Activated CD8-positive, alpha-beta memory T cell treated with anti-CD3 and anti-CD28 coated beads for 24 hours (primary cell): ENCODE measurements at regions not wholly inside any gene's neighbourhood (a gene's known extent, or its start where the extent isn't known, plus 50 kb on each side); places are given as distances from the start of the nearest gene placed in this dataset.
"Not testable (repeated sequence)": the region's sequence is repeated elsewhere in the genome, so short reads cannot be mapped to it uniquely, and the experiment has no call there.

Experiments used
- DNase-seq: peaks from one replicate; pipeline ENCODE4 v3.0.0-alpha.2; 2020

DNA sequence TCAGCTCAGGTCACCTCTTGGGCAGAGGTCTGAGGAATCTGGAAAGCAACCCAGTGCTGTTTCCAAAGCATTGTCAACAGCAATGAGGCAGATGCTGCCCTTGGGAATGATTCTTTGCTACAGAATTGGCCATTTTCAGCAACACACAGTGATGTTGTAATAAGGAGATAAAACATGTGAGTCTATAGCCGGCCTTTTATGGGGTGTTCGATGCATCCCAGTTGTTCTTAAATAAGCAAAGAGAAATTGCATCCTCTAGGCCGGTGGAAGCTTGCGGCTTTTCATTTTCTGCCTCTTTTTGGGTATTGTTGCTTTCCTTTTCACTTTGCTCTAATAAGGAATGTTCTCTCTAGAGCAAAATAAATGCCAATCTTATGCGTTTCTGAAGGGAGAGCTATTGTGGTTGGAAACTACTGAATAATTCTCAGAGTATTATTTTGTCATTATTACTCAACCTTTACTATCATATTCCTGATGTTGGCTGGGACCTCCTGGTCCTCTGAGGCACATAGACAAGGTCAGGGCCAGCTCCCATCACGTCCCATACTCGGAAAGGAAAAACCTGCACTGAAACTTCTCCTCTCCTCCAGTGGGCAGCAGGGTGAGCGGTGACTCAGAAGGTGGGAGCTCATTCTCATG is 214.2 kb downstream of the CDH26 start:
- DNase-seq: no peak

DNA sequence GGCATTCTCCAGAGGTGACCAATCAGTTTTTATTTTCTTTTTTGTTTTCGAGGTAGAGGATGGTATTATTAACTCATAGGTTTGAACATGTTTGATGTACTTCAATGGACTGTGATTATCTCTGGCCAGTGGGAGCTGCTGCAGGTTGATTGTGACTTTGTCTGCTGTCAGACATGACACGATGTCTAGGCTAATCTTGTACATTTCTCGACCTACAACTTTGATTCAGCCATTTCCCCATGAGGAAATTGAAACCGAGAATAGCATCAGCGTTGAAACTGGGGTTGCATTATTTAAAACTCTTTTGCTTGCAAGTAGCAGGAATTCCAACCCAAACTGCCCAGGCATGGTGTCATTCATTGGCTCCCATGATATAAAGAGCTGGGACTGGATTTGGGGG is 218.9 kb downstream of the CDH26 start:
- DNase-seq: no peak

DNA sequence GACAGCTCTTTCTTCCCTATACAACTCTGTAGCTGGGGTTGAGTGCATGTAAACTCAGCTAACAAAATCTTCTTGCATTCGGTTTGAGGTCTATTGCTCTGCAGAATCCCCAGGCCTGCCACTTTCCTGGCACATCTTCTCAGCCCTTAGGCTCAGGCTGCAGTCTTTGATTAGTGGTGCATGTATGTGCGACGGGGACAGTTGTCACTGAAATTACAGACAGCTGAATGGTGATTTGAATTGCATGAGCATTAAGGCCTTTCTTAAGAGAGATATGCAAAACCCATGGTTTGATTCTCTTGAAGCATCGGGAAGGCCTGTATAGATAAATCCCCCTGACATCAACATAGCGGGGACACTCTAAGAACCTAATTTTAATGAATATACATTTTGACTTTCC is 222.8 kb downstream of the CDH26 start:
- DNase-seq: no peak

DNA sequence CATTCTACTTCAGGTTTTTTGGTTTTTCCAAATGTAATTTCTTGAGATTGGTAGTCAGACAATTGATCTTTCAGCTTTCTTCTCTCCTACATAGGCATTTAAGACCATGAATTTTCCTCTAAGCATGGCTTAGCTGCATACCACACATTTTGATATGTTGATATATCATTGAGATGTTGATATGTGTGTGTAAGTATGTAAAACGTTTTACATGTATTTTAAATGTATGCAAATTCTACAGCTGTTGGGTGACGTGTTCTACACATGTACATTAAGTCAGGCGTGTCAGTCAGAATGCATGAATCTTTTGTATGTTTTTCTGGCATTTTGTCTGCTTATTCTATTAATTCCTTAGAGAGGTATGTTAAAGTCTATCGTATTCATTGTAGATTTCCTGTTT is 228.2 kb downstream of the CDH26 start:
- DNase-seq: no peak

DNA sequence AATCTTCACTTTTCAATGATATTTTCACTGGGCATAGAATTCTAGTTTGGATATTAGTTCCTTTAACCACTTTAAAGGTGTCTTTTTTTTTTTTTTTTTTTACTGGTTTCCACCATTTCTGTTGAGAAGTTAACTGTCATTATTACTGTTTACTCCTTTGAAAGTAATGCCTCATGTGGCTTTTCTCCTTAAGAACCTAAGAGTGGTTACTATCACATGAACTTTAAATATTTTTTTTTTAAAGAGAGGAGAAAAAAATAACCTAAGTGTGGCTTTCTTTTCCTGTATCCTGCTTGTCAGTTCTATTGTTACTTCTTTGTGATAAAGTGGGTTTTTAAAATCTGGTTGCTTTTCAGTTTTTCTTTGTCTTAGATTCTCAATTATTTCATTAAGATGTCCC is 229.5 kb downstream of the CDH26 start:
- DNase-seq: no peak

DNA sequence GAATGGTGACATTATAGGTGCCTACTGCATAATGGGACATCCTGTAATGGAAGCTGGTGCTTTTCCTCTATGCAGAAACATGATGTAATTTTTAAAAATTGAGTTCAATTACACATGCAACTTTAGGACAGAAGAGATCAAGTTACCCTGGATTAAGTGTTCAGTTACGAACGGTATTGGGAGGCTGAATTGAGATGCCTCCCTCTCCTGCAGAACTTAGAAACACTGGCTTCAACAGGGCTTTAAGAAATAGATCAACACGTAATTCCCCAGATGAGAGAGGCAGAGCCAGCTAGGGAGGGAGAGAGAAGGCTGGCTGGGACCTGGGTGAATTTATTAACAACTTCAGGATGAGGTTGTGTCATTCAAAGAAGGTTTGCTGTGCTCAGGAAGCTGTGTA is 232.8 kb downstream of the CDH26 start:
- DNase-seq: no peak

DNA sequence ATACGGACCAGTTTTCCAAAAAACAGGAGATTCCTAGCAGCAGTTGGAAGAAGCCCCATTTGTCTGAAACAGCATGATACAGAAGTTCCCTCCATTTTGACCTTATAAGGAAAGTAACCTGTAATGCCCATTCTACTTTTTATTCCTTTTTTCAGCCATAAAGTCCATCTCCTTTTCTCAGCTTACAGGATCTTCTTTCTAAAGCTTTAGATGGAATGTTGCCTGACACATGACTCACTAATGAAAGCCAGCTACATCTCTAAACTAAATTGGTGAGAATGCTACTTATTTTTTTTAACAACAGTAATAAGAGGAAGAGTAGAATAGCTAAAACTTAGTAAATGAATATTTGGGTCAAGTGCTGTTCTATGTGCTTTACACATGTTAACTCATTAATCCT is 234.1 kb downstream of the CDH26 start:
- no peak for DNase-seq

DNA sequence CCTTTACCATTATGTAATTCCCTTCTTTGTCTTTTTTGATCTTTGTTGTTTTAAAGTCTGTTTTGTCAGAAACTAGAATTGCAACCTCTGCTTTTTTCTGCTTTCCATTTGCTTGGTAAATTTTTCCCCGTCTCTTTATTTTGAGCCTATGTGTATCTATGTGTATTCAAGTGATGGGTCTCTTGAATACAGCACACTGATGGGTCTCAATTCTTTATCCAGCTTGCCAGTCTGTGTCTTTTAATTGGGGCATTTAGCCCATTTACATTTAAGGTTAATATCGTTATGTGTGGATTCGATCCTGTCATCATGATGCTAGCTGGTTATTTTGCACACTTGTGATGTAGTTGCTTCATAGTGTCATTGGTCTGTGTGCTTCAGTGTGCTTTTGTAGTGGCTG is 240.9 kb downstream of the CDH26 start:
- not testable (repeated sequence) for DNase-seq

DNA sequence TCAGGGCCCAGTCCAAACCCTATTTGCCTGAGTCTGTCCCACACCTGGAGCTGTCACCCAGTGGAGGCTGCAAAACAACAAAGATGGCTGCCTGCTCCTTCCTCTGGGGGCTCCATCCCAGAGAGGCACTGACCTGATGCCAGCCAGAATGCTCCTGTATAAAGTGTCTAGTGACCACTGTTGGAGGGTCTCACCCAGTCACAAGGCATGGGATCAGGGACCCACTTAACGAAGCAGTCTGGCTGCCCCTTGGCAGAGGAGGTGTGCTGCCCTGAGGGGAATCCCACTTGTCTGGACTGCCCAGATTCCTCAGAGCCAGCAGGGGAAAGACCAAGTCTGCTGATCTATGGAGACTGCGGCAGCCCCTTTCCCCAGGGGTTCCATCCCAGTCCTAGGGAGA is 241.6 kb downstream of the CDH26 start:
- DNase-seq: no peak

DNA sequence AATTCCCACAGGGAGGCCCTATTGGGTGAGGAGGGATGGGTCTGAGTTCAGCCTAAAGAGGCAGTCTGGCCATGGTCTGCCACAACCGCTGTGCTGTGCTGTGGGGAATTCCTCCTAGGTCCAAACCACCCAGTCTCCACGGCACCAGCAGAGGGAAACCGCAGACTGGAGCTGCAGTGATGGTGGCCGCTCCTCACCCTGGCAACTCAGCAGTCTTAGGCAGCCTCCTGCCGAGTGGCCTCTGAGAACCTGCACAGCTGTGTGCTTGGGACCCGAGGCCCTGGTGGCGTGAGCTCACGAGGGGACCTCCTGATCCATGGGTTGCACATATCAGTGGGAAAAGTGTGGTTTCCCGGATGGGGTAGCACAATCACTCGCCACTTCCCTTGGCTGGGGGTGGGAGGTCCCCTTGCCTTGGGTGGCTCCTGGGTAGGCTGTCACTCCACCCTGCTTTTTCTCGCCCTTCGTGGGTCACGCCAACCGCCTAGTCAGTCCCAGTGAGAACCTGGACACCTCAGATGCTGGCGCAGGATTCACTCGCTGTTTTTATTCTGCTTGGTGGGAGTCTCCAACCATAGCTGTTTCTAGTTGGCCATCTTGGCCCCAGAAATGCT is 242.2 kb downstream of the CDH26 start:
- no peak for DNase-seq

DNA sequence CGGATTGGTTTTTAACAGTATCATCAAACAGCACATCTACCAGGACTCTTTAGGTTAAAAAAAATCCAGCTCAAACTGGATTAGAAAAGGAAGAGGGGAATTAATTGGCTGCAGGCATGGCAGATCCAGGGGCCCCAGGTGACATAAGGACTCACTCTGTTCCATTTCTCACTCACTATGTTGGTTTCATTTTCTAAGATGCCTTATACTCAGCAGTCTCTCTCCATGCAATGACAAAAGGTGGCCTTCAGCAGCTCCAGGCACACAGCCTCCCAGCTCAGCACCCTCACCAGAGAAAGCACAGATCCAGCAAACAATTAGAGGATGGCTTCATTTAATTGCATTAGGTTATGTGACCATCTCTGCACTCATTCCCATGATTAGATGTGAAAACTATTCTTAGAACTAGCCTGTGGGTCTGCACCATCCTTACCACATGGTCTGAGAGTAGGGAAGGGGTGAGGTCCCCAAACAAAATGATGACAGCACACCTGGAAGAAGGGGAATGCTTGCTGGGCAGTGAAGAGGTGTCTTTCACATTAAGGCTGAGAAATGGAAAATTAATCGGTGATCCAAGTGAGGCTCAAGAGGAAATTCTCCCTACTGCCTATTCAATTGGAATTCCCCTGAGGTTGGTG is 243.1 kb downstream of the CDH26 start:
- DNase-seq: no peak

DNA sequence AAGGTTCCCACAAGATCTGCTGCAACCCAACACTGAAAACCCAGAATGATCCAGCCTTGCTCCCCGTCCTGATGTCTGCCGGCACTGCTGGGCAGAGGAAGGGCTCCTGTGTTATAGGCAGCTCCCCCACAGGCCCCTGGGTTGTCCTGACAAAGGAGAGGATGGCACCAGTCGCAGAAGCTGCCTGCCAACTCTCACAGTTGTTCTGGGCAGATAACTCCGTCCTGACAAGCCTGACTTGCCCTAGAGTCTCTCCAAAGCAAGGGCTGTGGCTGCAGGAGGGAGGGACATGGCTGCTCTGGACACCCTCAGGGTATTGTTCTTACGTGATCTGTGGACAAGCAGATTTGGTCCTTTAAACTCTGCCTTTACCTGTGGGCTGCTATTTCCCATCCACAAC is 243.8 kb downstream of the CDH26 start:
- no peak for DNase-seq

DNA sequence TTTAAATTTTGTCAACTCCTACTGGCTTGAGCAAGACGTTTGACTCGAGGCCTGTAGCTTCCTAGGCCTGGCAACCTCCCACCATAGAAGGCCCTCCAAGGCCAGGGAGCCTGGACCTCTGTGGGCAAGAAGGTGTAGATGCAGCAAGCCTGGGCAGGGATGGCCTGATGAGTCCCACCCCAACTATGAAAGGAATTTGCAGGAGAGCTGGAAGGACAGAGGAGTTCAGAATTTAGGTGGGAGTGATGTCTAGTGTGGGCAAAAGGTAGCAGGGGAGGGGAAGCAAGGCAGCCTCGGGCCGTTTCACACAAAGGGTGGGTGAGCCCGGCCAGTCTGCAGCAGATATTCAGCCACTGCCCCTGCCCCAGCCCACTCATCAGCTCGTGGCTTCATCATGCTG is 245.2 kb downstream of the CDH26 start:
- DNase-seq: no peak

DNA sequence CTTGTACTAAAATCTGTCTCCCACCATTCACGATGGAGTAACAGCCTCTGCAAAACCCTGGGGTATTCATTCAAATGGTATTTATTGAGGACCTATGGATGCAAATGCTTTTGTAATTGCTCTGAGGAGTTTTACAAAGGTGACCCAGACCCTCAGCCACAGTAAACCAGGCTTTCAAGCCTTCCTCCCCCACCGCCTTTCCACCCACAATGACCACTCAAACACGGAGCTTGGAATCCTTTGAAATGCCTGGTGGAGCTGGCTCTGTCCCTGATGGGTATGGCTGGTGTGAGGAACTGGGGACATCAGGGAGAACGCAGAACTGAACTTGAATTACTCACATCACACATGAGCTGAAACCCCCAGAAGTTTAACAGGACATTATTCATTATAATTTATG is 246.4 kb downstream of the CDH26 start:
- no peak for DNase-seq

DNA sequence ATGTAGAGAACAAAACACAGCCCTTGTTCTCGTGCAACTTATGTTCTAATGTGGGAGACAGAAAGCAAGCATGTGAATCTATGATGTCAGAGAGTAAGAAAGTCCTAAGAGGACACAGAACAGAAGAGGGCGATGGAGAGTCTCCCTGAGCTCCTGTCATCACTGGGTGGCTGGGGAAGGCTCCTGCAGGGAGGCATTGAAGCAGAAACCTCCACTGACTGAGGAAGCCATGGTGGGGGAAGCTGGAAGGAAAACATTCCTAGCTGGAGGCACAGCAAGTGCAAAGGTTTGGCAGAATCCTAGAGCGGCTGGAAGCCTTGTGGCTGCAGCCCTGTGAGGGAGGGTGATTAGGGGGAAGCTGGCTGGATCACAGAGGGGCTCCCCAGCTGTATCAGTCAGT is 248.0 kb downstream of the CDH26 start:
- DNase-seq: no peak

DNA sequence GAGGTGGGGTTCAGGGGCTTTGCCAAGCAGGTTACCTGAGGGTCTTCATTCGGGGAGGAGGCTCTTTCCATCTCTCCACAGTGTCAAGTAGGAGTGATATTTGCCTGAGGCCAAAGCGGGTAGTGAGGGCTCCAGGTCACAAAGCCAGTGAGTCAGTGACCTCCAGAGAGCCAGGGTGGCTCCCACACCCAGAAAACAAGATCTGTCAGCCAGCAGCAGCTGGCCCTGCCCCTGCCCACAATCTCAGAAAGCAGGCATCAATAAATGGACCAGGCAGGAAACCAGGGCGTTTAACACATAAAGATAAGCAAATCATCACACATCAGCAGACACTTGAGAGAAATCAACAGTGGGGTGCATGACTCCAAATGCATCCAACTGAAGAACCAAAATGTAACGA is 250.8 kb downstream of the CDH26 start:
- no peak for DNase-seq

DNA sequence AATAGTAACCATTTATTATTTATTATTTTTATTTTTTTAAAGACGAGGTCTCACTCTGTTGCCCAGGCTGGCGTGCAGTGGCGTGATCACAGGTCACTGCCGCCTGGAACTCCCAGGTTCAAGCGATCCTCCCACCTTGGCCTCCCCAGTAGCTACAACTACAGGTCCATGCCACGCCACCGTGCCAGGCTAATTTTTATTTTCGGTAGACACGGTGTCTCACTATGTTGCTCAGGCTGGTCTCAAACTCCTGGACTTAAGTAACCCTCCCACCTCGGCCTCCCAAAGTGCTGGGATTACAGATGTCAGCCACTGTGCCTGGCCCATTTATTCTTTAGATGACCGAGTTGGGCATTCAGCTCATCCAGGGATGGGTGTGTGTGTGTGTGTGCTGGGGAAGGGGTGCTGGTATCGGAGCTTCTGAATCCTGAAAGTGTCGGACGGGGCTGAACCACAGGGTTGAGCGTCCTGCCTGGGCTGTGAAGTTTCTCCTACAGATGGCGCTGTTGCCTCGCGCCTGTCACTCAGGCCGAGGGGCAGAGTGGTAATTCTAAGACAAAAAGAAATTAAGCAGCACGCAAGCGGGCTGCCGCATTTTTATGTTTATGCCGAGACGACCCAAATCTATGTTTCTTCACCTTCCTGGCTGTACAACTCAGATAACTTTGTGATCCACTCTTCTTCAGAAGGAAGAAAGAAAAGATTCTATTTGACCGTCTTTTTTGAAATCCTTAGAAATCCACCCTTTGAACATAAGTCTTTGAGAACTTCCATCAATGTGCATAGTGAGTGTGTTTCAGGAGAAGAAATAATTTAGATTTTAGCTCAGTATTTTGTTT is 252.8 kb downstream of the CDH26 start:
- DNase-seq: peak; percentile 80

DNA sequence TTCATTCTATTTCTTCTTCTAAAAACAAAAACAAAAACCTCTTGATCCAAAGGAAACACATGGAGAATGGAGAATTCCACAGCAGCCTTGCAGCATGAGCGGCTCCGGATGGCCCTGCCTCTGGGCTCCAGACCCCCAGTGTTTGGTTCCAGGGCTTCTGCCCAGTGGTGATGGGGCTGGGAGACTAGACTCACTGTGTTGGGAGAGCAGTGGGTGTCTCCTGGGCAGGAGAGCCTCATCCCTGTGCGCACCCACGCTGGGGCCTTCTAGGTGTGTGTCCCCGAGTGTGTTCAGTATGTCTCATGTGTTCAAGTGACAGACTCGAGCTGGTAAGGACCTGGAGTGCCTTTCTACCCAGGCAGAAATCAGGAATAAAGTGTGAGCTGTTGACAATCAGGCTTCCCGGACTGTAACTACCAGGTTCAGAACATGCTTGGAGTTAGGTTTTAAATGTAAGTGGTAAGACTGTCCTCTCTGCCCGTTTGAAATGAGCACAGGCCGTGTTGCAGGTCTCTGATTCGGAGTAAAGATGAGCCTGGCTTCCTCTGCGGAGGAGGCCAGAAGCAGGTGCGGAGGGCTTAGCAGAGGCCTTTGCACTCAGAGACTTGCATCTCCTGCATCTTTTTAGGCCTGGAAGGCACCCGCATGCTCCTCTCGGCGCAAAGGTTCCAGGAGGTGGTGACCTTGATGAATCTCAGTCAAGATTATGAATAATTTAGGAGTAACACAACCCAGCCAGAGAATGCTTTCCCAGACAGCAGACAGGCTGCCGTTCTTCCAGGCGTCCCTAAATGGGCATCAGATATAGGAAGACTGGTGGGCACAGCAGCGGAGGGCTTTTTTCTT is 253.6 kb downstream of the CDH26 start:
- DNase-seq: no peak

DNA sequence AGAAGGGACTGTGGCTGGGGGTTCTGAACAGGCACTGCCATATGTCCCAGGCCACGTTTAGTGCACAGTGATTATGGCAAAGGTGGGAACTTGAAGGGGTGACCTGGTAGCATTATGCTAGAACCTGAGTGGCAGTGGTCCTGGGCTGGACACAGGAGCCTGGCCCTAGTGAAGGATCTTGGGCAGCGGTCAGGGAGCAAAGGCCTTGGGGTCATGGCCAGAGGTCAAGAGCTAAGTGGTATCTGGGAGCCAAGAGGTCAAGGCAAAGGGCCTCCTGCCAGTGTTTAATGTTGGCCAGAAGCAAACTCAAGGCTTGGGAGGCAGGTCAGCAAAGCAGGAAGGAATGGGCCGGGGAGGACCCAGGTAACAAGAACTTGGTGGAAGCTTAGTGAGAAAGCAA is 254.5 kb downstream of the CDH26 start:
- no peak for DNase-seq

DNA sequence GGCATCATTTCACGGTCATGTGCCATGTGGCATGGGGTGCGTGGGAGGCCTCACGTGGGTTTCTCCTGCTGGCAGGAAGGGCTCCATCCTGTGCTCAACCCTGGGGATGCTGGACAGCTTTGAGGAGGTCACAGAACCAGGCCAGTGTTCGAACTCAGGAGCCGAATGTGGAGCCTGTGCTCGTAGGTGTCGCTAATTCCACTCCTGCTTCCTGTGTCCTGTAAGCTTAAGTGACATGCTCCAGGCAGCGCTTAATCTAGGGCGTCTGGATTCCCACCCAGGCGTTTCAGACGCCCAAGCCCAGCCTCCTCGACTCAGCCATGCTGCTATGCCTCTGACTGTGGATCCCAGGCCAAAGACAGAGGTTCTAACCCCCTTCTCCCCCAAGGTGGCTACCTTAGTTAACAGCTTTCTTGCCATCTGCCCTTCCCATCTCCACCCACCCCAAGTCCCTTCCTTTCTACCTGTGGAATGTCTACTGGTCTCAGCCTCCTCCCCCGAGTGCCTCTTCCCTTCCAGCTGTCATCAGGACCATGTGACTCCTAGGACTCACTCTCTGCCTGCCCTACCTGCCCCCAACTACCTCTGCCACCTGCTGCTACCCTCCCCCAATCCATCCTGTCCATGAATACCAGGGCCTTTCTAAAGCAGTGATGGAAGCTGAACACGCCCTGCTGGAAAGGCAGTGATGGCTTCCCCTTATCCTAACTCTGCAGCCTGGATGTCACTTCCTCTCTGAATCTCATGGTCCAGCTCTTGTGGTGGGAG is 255.1 kb downstream of the CDH26 start:
- no peak for DNase-seq

DNA sequence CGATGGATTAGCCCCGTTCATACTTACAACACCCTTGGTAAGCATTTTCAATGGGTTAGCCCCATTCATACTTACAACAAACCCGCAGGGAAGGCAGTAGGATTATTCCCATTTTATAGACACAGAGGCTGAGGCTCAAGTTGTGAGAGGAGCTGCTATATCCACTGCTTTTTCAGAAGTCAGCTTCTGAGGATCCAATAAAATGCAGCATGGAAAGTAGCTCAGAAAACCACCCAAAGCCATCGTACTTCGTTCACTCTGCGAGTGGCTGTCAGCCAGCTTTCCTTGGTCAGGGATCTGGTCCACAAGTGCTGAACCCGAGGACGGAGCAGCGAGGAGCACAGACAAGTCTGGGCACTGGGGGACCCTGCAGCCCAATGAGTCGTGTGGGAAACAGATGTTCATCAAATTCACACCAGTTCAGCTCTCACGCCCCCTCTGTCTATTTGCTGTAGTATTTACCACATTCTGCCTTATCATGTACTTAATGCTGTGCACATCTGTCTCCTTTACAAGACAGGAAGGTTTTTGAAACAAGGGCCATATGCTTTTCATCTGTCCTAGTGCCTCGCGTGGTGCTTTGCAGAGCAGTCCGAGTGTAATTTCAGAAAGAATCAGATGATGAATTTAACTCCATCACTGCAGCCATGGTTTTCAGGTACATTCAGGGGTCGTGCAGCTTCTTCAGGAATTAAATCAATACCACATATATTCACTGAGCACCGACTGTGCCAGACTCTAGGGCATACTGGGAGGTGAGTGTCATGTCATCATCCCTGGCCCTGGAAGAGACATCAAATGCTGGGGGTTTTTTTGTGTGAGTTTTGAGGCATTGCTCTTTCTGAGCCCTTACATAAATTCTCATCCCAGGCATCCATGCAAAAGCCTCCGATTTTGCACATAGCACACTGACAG is 256.9 kb downstream of the CDH26 start:
- no peak for DNase-seq
